ENCODE measurements at regions not wholly inside any gene's neighbourhood (a gene's known extent, or its start where the extent isn't known, plus 50 kb on each side); places are given as distances from the start of the nearest gene placed in this dataset.

GRCh38 chr15:95923792-95924191 is 406.7 kb upstream of the NR2F2 start:
- Histone ChIP-seq H3K4me3 (no peak overlapping the region), H3K9me3 (no peaks in the 10 kb centered on the region), H3K36me3 (no peaks in the 10 kb centered on the region), H3K27me3 (no peaks in the 10 kb centered on the region)
- no peak for DNase-seq

GRCh38 chr15:95928822-95929221 is 401.7 kb upstream of the NR2F2 start:
- no peak for DNase-seq
- no peaks in the 10 kb centered on the region for H3K36me3 ChIP-seq
- no peak overlapping the region for H3K4me3 ChIP-seq
- no peaks in the 10 kb centered on the region for H3K27me3 ChIP-seq
- no peaks in the 10 kb centered on the region for H3K9me3 ChIP-seq

- no peaks in the 10 kb centered on the region for H3K36me3 ChIP-seq
- no peak for DNase-seq
- H3K9me3 ChIP-seq = no peaks in the 10 kb centered on the region
- no peak overlapping the region for H3K4me3 ChIP-seq
- H3K27me3 ChIP-seq = no peaks in the 10 kb centered on the region
Observed at GRCh38 chr15:95929232-95929846, 401.2 kb upstream of the NR2F2 start.

GRCh38 chr15:95930659-95931375 is 399.7 kb upstream of the NR2F2 start:
- Histone ChIP-seq H3K9me3 (peaks cover 2% of the 10 kb centered on the region; the same call in 1 of the 2 replicates), H3K4me3 (no peak overlapping the region), H3K27me3 (no peaks in the 10 kb centered on the region), H3K36me3 (no peaks in the 10 kb centered on the region)
- DNase-seq = no peak

- Histone ChIP-seq H3K27me3 (no peaks in the 10 kb centered on the region), H3K9me3 (peaks cover 2% of the 10 kb centered on the region; the same call in 1 of the 2 replicates), H3K36me3 (no peaks in the 10 kb centered on the region), H3K4me3 (no peak overlapping the region)
- no peak for DNase-seq
Observed at GRCh38 chr15:95931619-95932018, 398.9 kb upstream of the NR2F2 start.

- Histone ChIP-seq H3K9me3 (peaks cover 2% of the 10 kb centered on the region; the same call in 1 of the 2 replicates), H3K36me3 (no peaks in the 10 kb centered on the region), H3K4me3 (no peak overlapping the region), H3K27me3 (no peaks in the 10 kb centered on the region)
- DNase-seq = no peak
Observed at GRCh38 chr15:95932141-95932540, 398.4 kb upstream of the NR2F2 start.

- H3K4me3 ChIP-seq = no peak overlapping the region
- no peaks in the 10 kb centered on the region for H3K27me3 ChIP-seq
- no peak for DNase-seq
- H3K9me3 ChIP-seq = peaks cover 2% of the 10 kb centered on the region; the same call in 1 of the 2 replicates
- no peaks in the 10 kb centered on the region for H3K36me3 ChIP-seq
Observed at GRCh38 chr15:95932676-95933075, 397.8 kb upstream of the NR2F2 start.

GRCh38 chr15:95935852-95936251 is 394.6 kb upstream of the NR2F2 start:
- H3K36me3 ChIP-seq = no peaks in the 10 kb centered on the region
- no peak for DNase-seq
- H3K9me3 ChIP-seq = peaks cover 2% of the 10 kb centered on the region; the same call in 1 of the 2 replicates
- H3K4me3 ChIP-seq = no peak overlapping the region
- no peaks in the 10 kb centered on the region for H3K27me3 ChIP-seq

GRCh38 chr15:95937128-95937528 is 393.4 kb upstream of the NR2F2 start:
- no peak for DNase-seq
- H3K4me3 ChIP-seq = no peak overlapping the region
- H3K36me3 ChIP-seq = no peaks in the 10 kb centered on the region
- H3K27me3 ChIP-seq = no peaks in the 10 kb centered on the region
- peaks cover 2% of the 10 kb centered on the region; the same call in 1 of the 2 replicates for H3K9me3 ChIP-seq

GRCh38 chr15:95940431-95940985 is 390.0 kb upstream of the NR2F2 start:
- no peak for DNase-seq
- no peaks in the 10 kb centered on the region for H3K27me3 ChIP-seq
- H3K4me3 ChIP-seq = no peak overlapping the region

GRCh38 chr15:95944193-95944592 is 386.3 kb upstream of the NR2F2 start:
- Histone ChIP-seq H3K9me3 (no peaks in the 10 kb centered on the region), H3K36me3 (no peaks in the 10 kb centered on the region), H3K27me3 (no peaks in the 10 kb centered on the region), H3K4me3 (no peak overlapping the region)
- DNase-seq = no peak

More at GRCh38 chr15:95940431-95940985, 390.0 kb upstream of the NR2F2 start:
- Histone ChIP-seq H3K36me3 (no peaks in the 10 kb centered on the region), H3K9me3 (no peaks in the 10 kb centered on the region)

GRCh38 chr15:95944661-95945255 is 385.7 kb upstream of the NR2F2 start:
- Histone ChIP-seq H3K36me3 (no peaks in the 10 kb centered on the region), H3K4me3 (no peak overlapping the region), H3K9me3 (no peaks in the 10 kb centered on the region), H3K27me3 (no peaks in the 10 kb centered on the region)
- no peak for DNase-seq

- Histone ChIP-seq H3K36me3 (no peaks in the 10 kb centered on the region), H3K4me3 (no peak overlapping the region), H3K27me3 (no peaks in the 10 kb centered on the region), H3K9me3 (no peaks in the 10 kb centered on the region)
- no peak for DNase-seq
Observed at GRCh38 chr15:95946241-95946640, 384.3 kb upstream of the NR2F2 start.

GRCh38 chr15:95946926-95947325 is 383.6 kb upstream of the NR2F2 start:
- H3K27me3 ChIP-seq = no peaks in the 10 kb centered on the region
- H3K4me3 ChIP-seq = no peak overlapping the region
- DNase-seq = no peak
- no peaks in the 10 kb centered on the region for H3K9me3 ChIP-seq
- no peaks in the 10 kb centered on the region for H3K36me3 ChIP-seq

GRCh38 chr15:95948411-95948810 is 382.1 kb upstream of the NR2F2 start:
- H3K9me3 ChIP-seq = no peaks in the 10 kb centered on the region
- no peaks in the 10 kb centered on the region for H3K27me3 ChIP-seq
- no peaks in the 10 kb centered on the region for H3K36me3 ChIP-seq
- H3K4me3 ChIP-seq = no peak overlapping the region
- no peak for DNase-seq

- DNase-seq = no peak
- no peaks in the 10 kb centered on the region for H3K27me3 ChIP-seq
- peaks cover 4% of the 10 kb centered on the region; the same call in 1 of the 2 replicates for H3K9me3 ChIP-seq
- no peaks in the 10 kb centered on the region for H3K36me3 ChIP-seq
- no peak overlapping the region for H3K4me3 ChIP-seq
Observed at GRCh38 chr15:95953032-95953431, 377.5 kb upstream of the NR2F2 start.

GRCh38 chr15:95957861-95958260 is 372.6 kb upstream of the NR2F2 start:
- H3K36me3 ChIP-seq = no peaks in the 10 kb centered on the region
- no peak overlapping the region for H3K4me3 ChIP-seq
- no peaks in the 10 kb centered on the region for H3K27me3 ChIP-seq
- no peak for DNase-seq
- peaks cover 6% of the 10 kb centered on the region for H3K9me3 ChIP-seq
